Gastrocnemius medialis (tissue), 4 donors: ENCODE measurements at regions not wholly inside any gene's neighbourhood (a gene's known extent, or its start where the extent isn't known, plus 50 kb on each side); places are given as distances from the start of the nearest gene placed in this dataset.

Experiments used
- ATAC-seq, 2 donors: fragments of 150-250 bp; one replicate each; pipeline ENCODE4 v1.9.1; 2016
- DNase-seq, 2 donors: peaks; one replicate each; pipeline ENCODE4 v3.0.0-alpha.2; 2019
- H3K27ac ChIP-seq, 4 donors: fragments of 200-600 bp; sonication (generic); 1 replicate in 1 of 4; 2 replicates in 3 of 4; pipeline ENCODE4 v1.5.1; 2016 to 2018; ENCODE audit warnings: mild to moderate bottlenecking in 2 of 4, moderate library complexity in 1 of 4
- H3K27me3 ChIP-seq, 3 donors: fragments of 200-600 bp; sonication (generic) in 2 of 3; 1 replicate in 1 of 3; 2 replicates in 2 of 3; pipeline versions ENCODE4 v1.5.1 to v1.6.0; 2016 to 2019; ENCODE audit warnings: mild to moderate bottlenecking in 1 of 3, moderate library complexity in 1 of 3
- H3K36me3 ChIP-seq, 2 donors: fragments of 200-600 bp; sonication (generic) in 1 of 2; one replicate each; pipeline ENCODE4 v1.5.1; 2017 to 2018
- H3K4me1 ChIP-seq, 2 donors: fragments of 200-600 bp; sonication (generic) in 1 of 2; one replicate each; pipeline ENCODE4 v1.5.1; 2016 to 2017; ENCODE audit warnings: mild to moderate bottlenecking in 2 of 2
- H3K4me3 ChIP-seq, 4 donors: fragments of 200-600 bp; sonication (generic) in 3 of 4; 1 replicate in 1 of 4; 2 replicates in 3 of 4; pipeline ENCODE4 v1.5.1; 2016 to 2019; ENCODE audit warnings: mild to moderate bottlenecking in 2 of 4
- H3K9me3 ChIP-seq, 3 donors: fragments of 200-600 bp; sonication (generic) in 2 of 3; 1 replicate in 1 of 3; 2 replicates in 2 of 3; pipeline ENCODE4 v1.5.1; 2016 to 2019
- POLR2A ChIP-seq, 2 donors: fragments of 450-650 bp; IDR thresholded peaks; one replicate each; pipeline ENCODE4 v1.6.1; 2017; ENCODE audit warnings: antibody characterized with exemption in 2 of 2, mild to moderate bottlenecking in 2 of 2, moderate library complexity in 2 of 2
- in situ Hi-C, 4 donors: fragments of 200-750 bp; cut with MboI; loops; one replicate each; pipeline versions ENCODE4 v1.15.0 to v1.8.0; 2017; ENCODE audit warnings: low sequenced_read_pairs in 4 of 4
- intact Hi-C: fragments of 100-400 bp; cut with DNase I; formaldehyde crosslinking; loops from one replicate; pipeline ENCODE4 v1.15.1; 2023; ENCODE audit warnings: low total_unique reads
- TF ChIP-seq, protein P1 (sequence below), 5 experiments: fragments of 450-650 bp in 3 of 5; fragments of 200-600 bp in 2 of 5; sonication (generic) in 2 of 5; IDR thresholded peaks in 4 of 5; conservative IDR thresholded peaks in 1 of 5; 1 replicate in 4 of 5; 2 replicates in 1 of 5; pipeline ENCODE4 v1.5.1; 2016 to 2019; ENCODE audit warnings: antibody characterized with exemption in 5 of 5, mild to moderate bottlenecking in 3 of 5, moderate library complexity in 3 of 5

DNA sequence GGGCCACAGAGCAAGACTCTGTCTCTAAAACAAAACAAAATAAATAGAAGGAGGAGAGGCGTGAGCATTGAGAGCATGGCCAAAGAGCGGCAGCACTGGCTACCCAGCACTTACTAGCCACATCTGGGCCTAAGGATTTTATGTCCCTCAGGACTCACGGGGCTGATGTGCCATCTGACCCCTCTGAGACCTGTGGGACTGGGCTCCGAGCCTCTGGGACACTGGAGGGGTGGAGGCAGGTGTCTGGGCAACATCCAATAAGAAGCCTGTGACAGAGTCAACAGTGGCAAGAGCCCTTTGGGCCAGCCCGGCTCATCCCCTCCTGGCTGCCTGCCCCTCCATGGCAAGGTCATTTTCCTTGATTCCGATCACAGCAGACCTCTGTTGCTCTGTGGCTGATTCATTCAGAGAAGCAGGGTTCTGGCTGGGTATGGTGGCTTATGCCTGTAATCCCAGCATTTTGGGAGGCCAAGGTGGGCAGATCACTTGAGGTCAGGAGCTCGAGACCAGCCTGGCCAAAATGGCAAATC lies 60.7 kb downstream of the RRM2 start:
- Histone ChIP-seq H3K27ac (no peak overlapping the region), H3K4me1 (no peaks in the 10 kb centered on the region), H3K4me3 (no peak overlapping the region), H3K36me3 (no peaks in the 10 kb centered on the region), H3K27me3 (no peaks in the 10 kb centered on the region), H3K9me3 (no peaks in the 10 kb centered on the region)
- in situ Hi-C loops (no loop called here), intact Hi-C loops (no loop called here)
- ATAC-seq (no peak), DNase-seq (no peak)
- TF ChIP-seq, protein P1, sequence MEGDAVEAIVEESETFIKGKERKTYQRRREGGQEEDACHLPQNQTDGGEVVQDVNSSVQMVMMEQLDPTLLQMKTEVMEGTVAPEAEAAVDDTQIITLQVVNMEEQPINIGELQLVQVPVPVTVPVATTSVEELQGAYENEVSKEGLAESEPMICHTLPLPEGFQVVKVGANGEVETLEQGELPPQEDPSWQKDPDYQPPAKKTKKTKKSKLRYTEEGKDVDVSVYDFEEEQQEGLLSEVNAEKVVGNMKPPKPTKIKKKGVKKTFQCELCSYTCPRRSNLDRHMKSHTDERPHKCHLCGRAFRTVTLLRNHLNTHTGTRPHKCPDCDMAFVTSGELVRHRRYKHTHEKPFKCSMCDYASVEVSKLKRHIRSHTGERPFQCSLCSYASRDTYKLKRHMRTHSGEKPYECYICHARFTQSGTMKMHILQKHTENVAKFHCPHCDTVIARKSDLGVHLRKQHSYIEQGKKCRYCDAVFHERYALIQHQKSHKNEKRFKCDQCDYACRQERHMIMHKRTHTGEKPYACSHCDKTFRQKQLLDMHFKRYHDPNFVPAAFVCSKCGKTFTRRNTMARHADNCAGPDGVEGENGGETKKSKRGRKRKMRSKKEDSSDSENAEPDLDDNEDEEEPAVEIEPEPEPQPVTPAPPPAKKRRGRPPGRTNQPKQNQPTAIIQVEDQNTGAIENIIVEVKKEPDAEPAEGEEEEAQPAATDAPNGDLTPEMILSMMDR (IDR thresholded peaks at IDR 0.05 in 4 of 5, conservative IDR thresholded peaks at IDR 0.05 in 1 of 5): no peak
- no peak for TF ChIP-seq POLR2A (IDR thresholded peaks at IDR 0.05)

DNA sequence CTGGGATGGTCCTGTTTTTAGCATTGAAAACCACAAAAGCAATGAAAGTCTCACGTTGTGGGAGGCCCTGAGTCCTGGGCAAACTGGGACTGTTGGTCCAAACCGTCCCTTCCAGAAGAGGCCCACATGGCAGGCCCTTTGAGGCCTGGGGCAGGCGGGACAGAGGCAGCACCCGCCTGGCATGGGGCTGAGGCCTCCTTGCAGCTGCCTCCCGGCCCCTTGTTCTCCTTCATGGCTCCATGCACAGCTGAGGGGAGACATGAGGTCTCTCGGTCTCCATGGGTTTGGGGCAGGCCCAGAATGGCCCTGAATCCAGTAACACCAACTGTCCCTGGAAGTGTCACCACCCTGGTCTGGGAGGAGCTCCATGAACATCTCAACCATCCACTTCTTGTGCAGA lies 61.9 kb downstream of the RRM2 start:
- no peaks in the 10 kb centered on the region for H3K9me3 ChIP-seq
- H3K4me3 ChIP-seq: no peak overlapping the region
- H3K27me3 ChIP-seq: no peaks in the 10 kb centered on the region
- ATAC-seq (no peak), DNase-seq (no peak)
- TF ChIP-seq, protein P1 (IDR thresholded peaks at IDR 0.05 in 4 of 5, conservative IDR thresholded peaks at IDR 0.05 in 1 of 5): no peak
- TF ChIP-seq POLR2A (IDR thresholded peaks at IDR 0.05): no peak
- no peaks in the 10 kb centered on the region for H3K4me1 ChIP-seq
- no peak overlapping the region for H3K27ac ChIP-seq
- intact Hi-C loops (no loop called here), in situ Hi-C loops (no loop called here)
- H3K36me3 ChIP-seq: no peaks in the 10 kb centered on the region

DNA sequence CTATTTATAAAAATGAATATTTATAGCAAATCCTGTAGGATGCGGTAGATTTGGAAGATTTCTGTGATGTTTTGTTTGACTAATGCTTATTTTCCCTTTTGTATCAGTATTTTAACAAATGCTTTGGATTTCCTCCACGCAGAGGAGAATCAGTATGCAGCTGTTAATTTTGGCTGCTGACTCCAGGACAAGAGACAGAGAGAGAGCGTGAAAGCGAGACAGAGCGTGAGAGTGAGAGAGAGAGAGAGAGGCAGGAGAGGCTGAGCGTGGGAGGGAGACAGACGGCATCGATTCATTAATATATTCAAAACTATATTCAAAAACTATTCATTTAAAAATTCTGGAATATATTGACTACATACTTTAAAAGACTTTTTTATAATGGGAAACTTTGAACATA lies 62.5 kb downstream of the RRM2 start:
- TF ChIP-seq, protein P1 (IDR thresholded peaks at IDR 0.05 in 4 of 5, conservative IDR thresholded peaks at IDR 0.05 in 1 of 5): no peak
- TF ChIP-seq POLR2A (IDR thresholded peaks at IDR 0.05): no peak
- Histone ChIP-seq H3K27me3 (no peaks in the 10 kb centered on the region), H3K4me3 (no peak overlapping the region), H3K9me3 (no peaks in the 10 kb centered on the region), H3K36me3 (no peaks in the 10 kb centered on the region), H3K4me1 (no peaks in the 10 kb centered on the region), H3K27ac (no peak overlapping the region)
- DNase-seq (no peak), ATAC-seq (peak in 1 of 2 donors; percentile 63)
- intact Hi-C loops (no loop called here), in situ Hi-C loops (no loop called here)

DNA sequence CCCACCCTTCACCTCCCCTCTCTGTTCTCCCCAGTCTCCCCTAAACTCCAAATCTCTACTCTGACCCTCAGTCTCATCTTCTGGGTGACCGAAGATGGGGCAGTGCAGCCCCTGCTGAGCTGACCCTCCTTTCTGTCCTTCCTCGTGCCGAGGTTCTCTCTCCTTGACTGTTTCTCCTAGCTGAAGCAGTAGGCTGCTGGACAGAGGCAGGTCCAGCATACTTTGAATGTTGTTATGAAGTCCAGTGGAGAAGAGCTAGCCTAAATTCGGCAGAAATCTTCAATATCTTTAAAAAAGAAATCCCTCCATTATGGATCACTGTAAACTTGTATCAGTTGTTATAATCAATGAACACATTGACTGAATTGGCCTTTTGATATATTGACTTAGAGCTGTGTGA lies 63.2 kb downstream of the RRM2 start:
- Histone ChIP-seq H3K27ac (no peak overlapping the region), H3K27me3 (no peaks in the 10 kb centered on the region), H3K4me3 (no peak overlapping the region), H3K9me3 (no peaks in the 10 kb centered on the region), H3K36me3 (no peaks in the 10 kb centered on the region), H3K4me1 (no peaks in the 10 kb centered on the region)
- TF ChIP-seq, protein P1 (IDR thresholded peaks at IDR 0.05 in 4 of 5, conservative IDR thresholded peaks at IDR 0.05 in 1 of 5): no peak
- TF ChIP-seq POLR2A (IDR thresholded peaks at IDR 0.05): no peak
- intact Hi-C loops (no loop called here), in situ Hi-C loops (no loop called here)
- ATAC-seq (no peak), DNase-seq (no peak)

DNA sequence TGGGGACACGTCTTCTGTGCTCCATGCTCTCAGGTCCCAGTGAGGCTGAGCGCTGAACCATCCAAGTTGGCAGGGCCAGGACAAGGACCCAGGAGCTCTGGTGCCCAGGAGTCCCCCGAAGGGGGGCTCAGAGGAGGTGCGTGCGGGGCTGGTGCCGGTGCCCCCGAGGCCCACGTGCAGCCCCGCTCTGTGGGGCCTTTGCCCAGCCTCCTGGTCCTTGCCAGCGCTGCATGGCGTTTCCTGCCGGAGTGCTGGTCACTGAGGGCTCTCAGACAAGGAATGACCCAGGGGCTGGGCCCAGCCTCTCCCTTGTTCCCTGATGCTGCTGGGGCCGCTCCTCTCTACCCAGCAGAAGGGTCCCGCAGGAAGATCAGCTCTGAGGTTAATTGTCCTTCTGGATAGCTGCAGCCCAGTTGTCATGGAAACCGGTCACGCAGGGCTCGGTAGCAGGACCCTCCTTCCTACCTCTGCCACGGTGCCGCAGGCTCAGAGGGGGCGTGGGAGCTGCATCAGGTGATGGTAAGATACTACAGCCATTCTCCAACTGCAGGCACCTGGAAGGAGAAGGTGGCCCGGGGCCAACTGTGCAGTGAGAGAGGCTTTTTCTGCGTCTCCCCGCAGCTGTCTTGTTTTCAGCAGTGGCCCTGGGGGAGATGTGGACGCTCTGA lies 64.5 kb downstream of the RRM2 start:
- in situ Hi-C loops (no loop called here), intact Hi-C loops (no loop called here)
- H3K27ac ChIP-seq: no peak overlapping the region
- DNase-seq: no peak
- H3K4me3 ChIP-seq: no peak overlapping the region
- no peak for ATAC-seq
- H3K9me3 ChIP-seq: no peaks in the 10 kb centered on the region
- H3K36me3 ChIP-seq: no peaks in the 10 kb centered on the region
- H3K27me3 ChIP-seq: no peaks in the 10 kb centered on the region
- TF ChIP-seq, protein P1 (IDR thresholded peaks at IDR 0.05 in 4 of 5, conservative IDR thresholded peaks at IDR 0.05 in 1 of 5): no peak
- TF ChIP-seq POLR2A (IDR thresholded peaks at IDR 0.05): no peak
- no peaks in the 10 kb centered on the region for H3K4me1 ChIP-seq
